NCI-H1930 (cell line): ENCODE measurements at regions not wholly inside any gene's neighbourhood (a gene's known extent, or its start where the extent isn't known, plus 50 kb on each side); places are given as distances from the start of the nearest gene placed in this dataset.

Experiments
- DNase-seq, 2 experiments: peaks; one replicate each; lab custom pipeline; 2025; lab: John Stamatoyannopoulos, UW

GRCh38 chr11:112464949-112465348 is 204.3 kb upstream of the PLET1 start:
- no peak for DNase-seq

DNA sequence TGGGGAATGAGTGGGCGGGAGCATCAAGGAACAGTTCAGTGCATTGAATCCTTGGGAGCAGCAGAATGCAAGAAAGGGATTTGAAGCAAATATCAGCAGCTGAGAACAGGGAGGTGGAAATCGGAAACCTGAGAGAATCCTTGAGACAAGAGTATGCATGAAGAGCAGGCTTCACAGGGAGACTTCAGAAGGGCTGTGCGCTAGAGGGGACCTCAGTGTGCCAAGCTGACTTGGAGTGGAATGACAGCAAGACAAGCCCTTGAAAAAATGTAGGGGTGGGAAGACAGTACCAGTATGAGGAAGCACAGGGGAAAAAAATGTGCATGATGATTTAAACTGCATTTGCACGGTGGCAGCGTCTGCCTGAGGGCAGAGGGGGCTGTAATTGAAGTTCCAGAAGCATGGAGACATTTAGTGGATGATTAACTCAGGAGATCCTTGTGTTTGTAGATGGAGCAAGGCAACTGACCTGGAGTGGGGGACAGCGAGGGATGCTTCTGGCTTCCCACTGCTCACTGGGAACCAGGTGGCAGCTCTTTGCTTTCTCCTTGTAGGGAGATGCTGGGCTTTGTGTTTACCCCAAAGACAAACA is 204.9 kb upstream of the PLET1 start:
- no peak for DNase-seq

DNA sequence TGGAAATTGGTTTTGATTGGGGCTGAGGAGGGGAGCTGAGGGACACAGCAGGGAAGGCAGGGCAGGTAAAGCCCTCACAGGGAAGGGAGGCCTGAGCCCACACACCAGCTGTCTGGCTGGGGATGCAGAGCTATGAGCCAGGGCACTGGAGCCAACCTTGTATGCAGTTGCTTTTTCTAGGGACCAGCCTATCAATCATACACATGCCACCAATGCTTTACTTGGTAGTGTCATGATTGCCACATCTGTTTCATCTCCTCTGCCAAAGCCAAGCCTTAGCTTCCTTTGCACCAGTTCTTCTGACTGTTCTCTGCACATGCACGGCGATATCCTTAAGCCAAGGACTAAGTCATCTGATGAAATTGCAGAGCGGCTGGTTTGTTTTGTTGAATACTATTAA is 207.1 kb upstream of the PLET1 start:
- no peak for DNase-seq

GRCh38 chr11:112469376-112469775 is 208.7 kb upstream of the PLET1 start:
- no peak for DNase-seq

DNA sequence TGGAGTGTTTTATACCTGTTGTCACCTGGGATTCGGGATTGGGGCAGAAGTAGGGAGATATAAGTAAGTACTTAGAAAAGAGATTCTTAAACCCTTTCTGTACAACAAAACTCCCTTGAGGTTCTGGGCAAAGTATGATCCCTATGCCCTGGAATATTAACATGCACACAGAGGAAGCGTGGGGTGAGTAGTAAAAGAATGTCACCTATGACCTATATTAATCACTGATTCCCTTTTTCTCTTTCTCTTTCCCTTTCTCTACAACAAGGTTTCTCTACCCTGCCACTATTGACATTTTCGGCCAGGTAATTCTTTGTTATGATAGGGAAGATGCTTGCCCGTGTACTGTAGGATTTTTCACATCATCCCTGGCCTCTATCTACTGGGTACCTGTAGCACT is 209.7 kb upstream of the PLET1 start:
- no peak for DNase-seq

GRCh38 chr11:112471731-112472130 is 211.1 kb upstream of the PLET1 start:
- DNase-seq = no peak

GRCh38 chr11:112477152-112477551 is 216.5 kb upstream of the PLET1 start:
- no peak for DNase-seq

DNA sequence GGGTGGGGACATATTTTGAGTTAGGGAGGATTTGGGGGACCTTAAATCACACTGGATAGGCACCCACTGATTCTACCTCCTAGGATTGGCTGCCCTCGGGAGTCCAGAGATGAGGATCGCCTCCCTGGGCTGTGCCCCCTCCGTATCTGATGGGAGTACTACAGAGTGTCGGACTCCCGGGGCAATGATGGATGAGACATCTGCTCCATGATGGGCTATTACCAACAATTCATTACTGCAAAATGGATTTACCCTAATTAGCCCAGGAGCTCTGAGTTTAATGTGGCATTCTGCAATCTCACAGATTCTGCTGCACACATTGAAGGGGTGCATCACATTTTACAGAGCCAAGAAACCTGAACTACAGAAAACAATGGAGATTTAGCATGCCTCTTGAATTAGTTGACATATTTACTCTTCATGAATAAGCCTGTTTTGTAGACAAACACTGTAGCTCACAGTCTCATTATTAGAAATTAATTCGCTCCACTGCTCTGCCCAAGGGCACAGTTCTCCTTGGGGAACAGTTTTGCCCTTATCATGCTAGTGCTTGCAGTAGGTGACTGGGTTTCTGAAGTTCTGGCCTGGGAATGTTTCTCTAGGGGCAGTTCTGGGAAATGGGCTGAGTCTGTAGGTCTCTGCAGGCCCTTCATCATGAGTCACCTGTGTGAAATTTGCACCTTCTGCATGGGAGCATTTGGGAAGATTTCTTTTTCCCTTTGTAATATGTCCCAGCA is 217.1 kb upstream of the PLET1 start:
- DNase-seq = no peak

GRCh38 chr11:112478806-112479205 is 218.1 kb upstream of the PLET1 start:
- DNase-seq = no peak

- DNase-seq = no peak
These were observed 220.8 kb upstream of the PLET1 start for GRCh38 chr11:112481431-112481830.

- no peak for DNase-seq
These were observed 221.2 kb upstream of the PLET1 start for GRCh38 chr11:112481893-112482292.

- DNase-seq = no peak
These were observed 224.6 kb upstream of the PLET1 start for GRCh38 chr11:112485280-112485679.

DNA sequence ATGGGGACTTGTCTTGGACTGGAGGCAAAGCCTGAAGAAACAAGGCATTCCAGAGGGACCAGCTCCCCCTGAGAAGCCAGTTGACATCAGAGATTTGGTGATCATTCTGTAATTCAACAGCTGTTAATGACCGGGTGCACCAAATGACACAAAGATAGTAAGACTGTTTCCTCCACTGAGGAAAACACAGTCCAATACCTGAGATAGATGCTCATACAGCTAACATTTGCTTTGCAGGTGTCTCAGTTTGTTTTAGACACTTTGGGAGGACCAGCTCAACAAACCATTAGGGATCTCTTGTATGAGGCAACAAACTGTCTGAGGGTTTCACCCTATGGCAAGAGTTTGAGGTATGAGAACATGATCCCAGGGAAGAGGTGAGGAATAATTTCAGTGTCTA is 237.2 kb upstream of the PLET1 start:
- no peak for DNase-seq

DNA sequence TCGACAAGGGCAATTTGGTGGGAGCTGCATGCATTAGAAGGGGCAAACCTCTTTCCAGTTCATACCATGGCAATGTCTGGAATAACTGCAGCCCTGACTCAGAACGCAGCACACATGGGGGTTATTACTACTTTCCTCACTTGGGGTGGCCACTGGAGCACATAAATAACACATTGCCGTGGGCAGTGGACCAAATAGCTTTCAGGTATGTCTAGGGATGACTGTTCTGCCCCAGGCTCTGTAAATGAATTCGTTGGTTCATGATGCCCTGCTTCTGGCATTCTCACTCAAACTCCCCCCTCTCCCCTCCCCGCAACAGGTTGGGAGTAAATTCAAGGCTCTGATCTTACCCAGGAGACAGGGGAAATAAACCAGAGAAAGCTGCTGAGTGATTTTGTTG is 238.0 kb upstream of the PLET1 start:
- no peak for DNase-seq

- no peak for DNase-seq
These were observed 238.7 kb upstream of the PLET1 start for GRCh38 chr11:112499153-112499880.

DNA sequence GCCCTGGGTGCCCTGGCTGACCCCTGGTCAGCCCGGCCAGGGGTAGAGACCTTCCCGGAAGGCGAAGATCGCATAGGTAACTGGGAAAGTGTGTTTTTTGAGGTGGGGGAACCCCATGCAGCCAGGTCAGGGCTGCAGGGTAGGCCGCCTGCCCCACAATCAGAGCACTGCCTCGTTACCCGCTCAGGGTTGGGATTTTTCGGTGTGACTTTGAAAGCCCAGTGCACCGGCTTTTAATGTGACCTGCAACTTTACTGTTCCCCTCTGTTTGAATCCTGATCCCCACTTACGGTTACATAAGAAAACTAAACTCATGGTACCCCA is 239.2 kb upstream of the PLET1 start:
- DNase-seq = no peak

- DNase-seq = no peak
These were observed 242.8 kb upstream of the PLET1 start for GRCh38 chr11:112503410-112503809.

GRCh38 chr11:112504056-112504455 is 243.4 kb upstream of the PLET1 start:
- no peak for DNase-seq

DNA sequence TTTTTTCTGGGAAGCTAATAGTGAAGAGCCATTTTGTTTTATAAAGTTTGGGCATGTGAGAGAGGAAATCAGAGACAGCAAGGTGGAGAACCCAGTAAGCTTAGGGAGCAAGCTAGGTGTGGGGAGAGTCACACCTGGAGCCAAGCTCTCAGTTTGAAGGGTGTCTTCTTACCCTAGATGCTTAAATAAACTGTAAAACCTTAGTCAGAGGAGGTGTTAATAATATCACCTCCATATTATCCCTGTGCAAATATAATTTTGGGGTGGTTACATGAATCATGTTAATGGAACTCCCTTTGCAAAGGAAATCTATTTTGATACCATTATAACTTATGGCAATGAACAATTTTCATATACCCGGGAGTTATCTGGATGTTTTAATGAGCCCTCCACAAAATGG is 246.2 kb upstream of the PLET1 start:
- no peak for DNase-seq

- no peak for DNase-seq
These were observed 246.6 kb upstream of the PLET1 start for GRCh38 chr11:112507281-112507680.

- no peak for DNase-seq
These were observed 248.1 kb upstream of the PLET1 start for GRCh38 chr11:112508750-112509149.

- DNase-seq = no peak
These were observed 248.6 kb upstream of the PLET1 start for GRCh38 chr11:112509300-112509699.

- DNase-seq = no peak
These were observed 250.6 kb upstream of the PLET1 start for GRCh38 chr11:112511271-112511670.

DNA sequence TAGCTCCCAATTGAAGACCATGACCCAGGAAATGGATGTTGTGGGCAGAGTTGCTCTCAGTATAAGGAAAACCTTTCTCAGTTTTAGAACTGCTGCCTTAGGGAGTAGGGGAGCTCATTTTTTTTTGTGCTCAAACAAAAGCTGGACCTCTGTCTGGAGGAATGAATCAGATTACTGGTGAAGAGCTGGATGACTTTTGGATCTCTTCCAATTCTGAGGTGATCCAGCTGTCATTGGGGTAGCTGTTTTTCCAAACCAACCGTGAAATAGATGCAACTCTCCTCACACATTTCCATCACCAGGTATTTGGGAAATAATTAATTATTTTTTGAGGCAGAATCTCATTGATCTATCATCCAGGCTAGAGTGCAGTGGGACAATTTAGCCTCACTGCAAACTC is 251.3 kb upstream of the PLET1 start:
- no peak for DNase-seq
